K562 (cell line): ENCODE measurements at regions not wholly inside any gene's neighbourhood (a gene's known extent, or its start where the extent isn't known, plus 50 kb on each side); places are given as distances from the start of the nearest gene placed in this dataset.

Experiments
- ATAC-seq: fragments of 200-7000 bp; cut with Tn5 transposase; 3 replicates; pipeline ENCODE4 v1.9.1; 2020; ENCODE audit warnings: moderate library complexity
- BruUV-seq: library from RNA; stranded (reverse); fragments of 400-500 nt; replicated peaks from 2 replicates; lab custom pipeline; 2021; lab: Mats Ljungman, UMichigan
- CTCF ChIA-PET: fragments of 300-600 bp; formaldehyde crosslinking; extraction: SDS; loops from one replicate; lab custom pipeline; 2021; ENCODE audit warnings: low intra/inter-chr PET ratio; lab: Yijun Ruan, JAX
- POLR2A ChIA-PET: fragments of 300-600, 350-650 bp; sonication (Branson Sonifier 250); formaldehyde crosslinking; extraction: SDS; loops from one replicate; lab custom pipeline; 2021; ENCODE audit warnings: antibody characterized with exemption, inconsistent platforms; lab: Yijun Ruan, JAX
- DNase-seq, 4 experiments: peaks; one replicate each; pipeline versions ENCODE4 v3.0.0 to v3.0.0-alpha.2; 2011 to 2018; ENCODE audit warnings: low spot score in 3 of 4, mixed read lengths in 3 of 4; ENCODE audit errors: extremely low read depth in 1 of 4
- FAIRE-seq: peaks from 2 replicates; lab custom pipeline; 2011; peaks lifted over from hg19 to GRCh38; lab: Jason Lieb, UNC
- H2AFZ ChIP-seq: 2 replicates; pipeline ENCODE4 v1.6.0; 2011; ENCODE audit warnings: low read depth, low read length, control low read depth, inconsistent platforms
- H3K27ac ChIP-seq: fragments of 200-600 bp; 3 replicates; pipeline ENCODE4 v1.8.0; 2011; ENCODE audit warnings: low read depth, mild to moderate bottlenecking, control low read depth, inconsistent platforms, low read length, moderate library complexity, mixed read lengths; ENCODE audit errors: extremely low read depth
- H3K27me3 ChIP-seq, 2 experiments: fragments of 300-600 bp in 1 of 2; 2 replicates in 1 of 2; 3 replicates in 1 of 2; pipeline versions ENCODE4 v1.6.0 to v1.8.0; 2011; ENCODE audit warnings: inconsistent platforms in 2 of 2, low read length in 2 of 2, mild to moderate bottlenecking in 1 of 2, mixed read lengths in 1 of 2, moderate library complexity in 1 of 2; ENCODE audit not compliant: control insufficient read depth in 2 of 2, insufficient read depth in 2 of 2
- H3K36me3 ChIP-seq: fragments of 300-600 bp; 3 replicates; pipeline ENCODE4 v1.8.0; 2011; ENCODE audit warnings: mild to moderate bottlenecking, low read length, inconsistent platforms; ENCODE audit not compliant: control insufficient read depth, insufficient read depth
- H3K4me1 ChIP-seq, 2 experiments: fragments of 200-600 bp in 1 of 2; replicated peaks in 1 of 2; 2 replicates in 1 of 2; 3 replicates in 1 of 2; pipeline versions ENCODE4 v1.5.1 to v1.8.0; 2011; ENCODE audit warnings: inconsistent platforms in 2 of 2, low read length in 2 of 2, mild to moderate bottlenecking in 1 of 2, mixed read lengths in 1 of 2, moderate library complexity in 1 of 2; ENCODE audit not compliant: control insufficient read depth in 2 of 2, insufficient read depth in 2 of 2
- H3K4me2 ChIP-seq: 2 replicates; pipeline ENCODE4 v1.6.1; 2011; ENCODE audit warnings: low read length, control low read depth, inconsistent platforms, mixed read lengths; ENCODE audit not compliant: insufficient read depth
- H3K4me3 ChIP-seq: fragments of 200-600 bp; sonication (generic), shearing (Covaris generic); 2 replicates; pipeline ENCODE4 v1.5.1; 2016; ENCODE audit warnings: control low read depth, inconsistent platforms
- H3K79me2 ChIP-seq: fragments of 200-600 bp; 3 replicates; pipeline ENCODE4 v1.8.0; 2011; ENCODE audit warnings: low read length, inconsistent platforms; ENCODE audit not compliant: control insufficient read depth, insufficient read depth
- H3K9ac ChIP-seq, 2 experiments: 2 replicates each; pipeline versions ENCODE4 v1.6.0 to v1.6.1; 2011; ENCODE audit warnings: low read depth in 2 of 2, low read length in 2 of 2, control low read depth in 1 of 2, inconsistent platforms in 1 of 2, mild to moderate bottlenecking in 1 of 2, mixed read lengths in 1 of 2; ENCODE audit not compliant: insufficient read depth in 1 of 2
- H3K9me1 ChIP-seq: one replicate; pipeline ENCODE4 v1.6.0; 2011; ENCODE audit warnings: inconsistent platforms, mild to moderate bottlenecking, low read length, moderate library complexity; ENCODE audit not compliant: control insufficient read depth, insufficient read depth
- H3K9me3 ChIP-seq: replicated peaks from 2 replicates; pipeline ENCODE4 v1.5.1; 2011; ENCODE audit warnings: low read depth, low read length, inconsistent platforms; ENCODE audit not compliant: control insufficient read depth, insufficient read depth
- H4K20me1 ChIP-seq: replicated peaks from 2 replicates; pipeline ENCODE4 v1.6.1; 2011; ENCODE audit warnings: low read length, inconsistent platforms, mixed read lengths; ENCODE audit not compliant: control insufficient read depth, insufficient read depth
- CBX5 ChIP-seq: IDR thresholded peaks from 2 replicates; pipeline ENCODE4 v1.6.1; 2014; ENCODE audit warnings: low read depth, borderline replicate concordance
- FOS ChIP-seq: IDR thresholded peaks from 3 replicates; pipeline ENCODE4 v1.6.1; 2011; ENCODE audit not compliant: insufficient read length; ENCODE audit errors: extremely low read depth
- FOXK1 ChIP-seq: sonication (generic); formaldehyde crosslinking; IDR thresholded peaks from 2 replicates; pipeline ENCODE4 v1.8.0; 2022; ENCODE audit warnings: missing genetic modification reagents, mild to moderate bottlenecking, borderline replicate concordance
- FOXK2 ChIP-seq, 2 experiments: fragments of 450-650 bp; IDR thresholded peaks in 1 of 2; conservative IDR thresholded peaks in 1 of 2; 2 replicates each; pipeline ENCODE4 v1.6.1; 2016; ENCODE audit warnings: low read depth in 2 of 2, mild to moderate bottlenecking in 1 of 2
- HDAC1 ChIP-seq, 2 experiments: fragments of 450-650 bp; IDR thresholded peaks; 2 replicates each; pipeline ENCODE4 v1.6.1; 2016 to 2017; ENCODE audit warnings: inconsistent platforms in 1 of 2, mild to moderate bottlenecking in 1 of 2, moderate library complexity in 1 of 2
- HMBOX1 ChIP-seq: sonication (generic); IDR thresholded peaks from 2 replicates; pipeline ENCODE4 v1.6.1; 2016
- KDM2B ChIP-seq: fragments of 250-450 bp; sonication (Bioruptor Pico); IDR thresholded peaks from 2 replicates; pipeline ENCODE4 v1.8.0; 2021; ENCODE audit warnings: mild to moderate bottlenecking, moderate library complexity
- L3MBTL2 ChIP-seq: fragments of 450-650 bp; IDR thresholded peaks from 2 replicates; pipeline ENCODE4 v1.6.1; 2016; ENCODE audit warnings: mild to moderate bottlenecking, moderate library complexity
- PYGO2 ChIP-seq: fragments of 450-650 bp; IDR thresholded peaks from 2 replicates; pipeline ENCODE4 v1.6.1; 2016; ENCODE audit warnings: mild to moderate bottlenecking, missing genetic modification characterization, moderate library complexity, missing compliant biosample characterization
- RAD21 ChIP-seq, 2 experiments: fragments of 250-450 bp in 1 of 2; fragments of 450-650 bp in 1 of 2; sonication (Bioruptor Pico) in 1 of 2; formaldehyde crosslinking in 1 of 2; IDR thresholded peaks in 1 of 2; conservative IDR thresholded peaks in 1 of 2; 2 replicates each; pipeline versions ENCODE4 v1.4.0 to v1.8.0; 2020 to 2022; ENCODE audit warnings: mild to moderate bottlenecking in 2 of 2, moderate library complexity in 1 of 2
- RBM25 ChIP-seq: fragments of 200-400 bp; formaldehyde crosslinking; IDR thresholded peaks from 2 replicates; pipeline ENCODE4 v1.6.1; 2018; ENCODE audit warnings: low read length, low read depth, moderate library complexity; ENCODE audit not compliant: severe bottlenecking
- TAF7 ChIP-seq: fragments of 450-650 bp; IDR thresholded peaks from 2 replicates; pipeline ENCODE4 v1.6.1; 2016; ENCODE audit warnings: missing genetic modification characterization, missing compliant biosample characterization
- TCF3 ChIP-seq: sonication (generic); formaldehyde crosslinking; IDR thresholded peaks from 2 replicates; pipeline ENCODE4 v1.4.0; 2020; ENCODE audit warnings: mild to moderate bottlenecking, missing genetic modification reagents
- TGIF2 ChIP-seq: sonication (generic); formaldehyde crosslinking; IDR thresholded peaks from 2 replicates; pipeline ENCODE4 v1.8.1; 2022; ENCODE audit warnings: mild to moderate bottlenecking, missing genetic modification reagents, moderate library complexity
- XRCC3 ChIP-seq: fragments of 450-650 bp; IDR thresholded peaks from 2 replicates; pipeline ENCODE4 v1.6.1; 2017; ENCODE audit warnings: mild to moderate bottlenecking, moderate library complexity
- ZBTB1 ChIP-seq: sonication (generic); formaldehyde crosslinking; IDR thresholded peaks from 2 replicates; pipeline ENCODE4 v1.8.1; 2023; ENCODE audit warnings: missing genetic modification reagents, low read depth, mild to moderate bottlenecking, borderline replicate concordance
- ZNF175 ChIP-seq: fragments of 200-800 bp; sonication (Bioruptor generic); IDR thresholded peaks from 2 replicates; pipeline ENCODE4 v1.6.1; 2016; ENCODE audit warnings: low read depth, mild to moderate bottlenecking, missing genetic modification characterization, missing compliant biosample characterization
- ZNF197 ChIP-seq: fragments of 200-800 bp; sonication (Bioruptor generic); IDR thresholded peaks from 2 replicates; pipeline ENCODE4 v1.6.1; 2016; ENCODE audit warnings: low read depth, missing genetic modification characterization, missing compliant biosample characterization
- ZNF24 ChIP-seq: fragments of 450-650 bp; IDR thresholded peaks from 2 replicates; pipeline ENCODE4 v1.6.1; 2016
- ZNF324 ChIP-seq: fragments of 250-450 bp; sonication (Bioruptor Pico); IDR thresholded peaks from 2 replicates; pipeline ENCODE4 v1.4.0; 2020; ENCODE audit warnings: mild to moderate bottlenecking
- WGBS: fragments of 100-300 bp; shearing (Covaris generic); methylation state at CpG from one replicate; pipeline ENCODE4 v1.1.6; 2016; ENCODE audit warnings: low coverage, mixed read lengths; ENCODE audit not compliant: insufficient coverage; ENCODE audit errors: missing lambda C conversion rate; 5-methylcytosine and 5-hydroxymethylcytosine counted together
- in situ Hi-C: fragments of 300-500 bp; cut with MboI; formaldehyde crosslinking; loops from 4 replicates; pipeline ENCODE4 v1.15.0; 2018; ENCODE audit warnings: inconsistent platforms, mixed read lengths
- intact Hi-C: fragments of 100-400 bp; cut with micrococcal nuclease; formaldehyde crosslinking; loops from 2 replicates; pipeline ENCODE4 v1.14.2; 2022

GRCh38 chr2:66919286-66919685 is 477.8 kb upstream of the ETAA1 start:
- DNase-seq, result no peak
- BruUV-seq, result no TSS peak
- POLR2A ChIA-PET, result no interaction called here

More at GRCh38 chr2:66919286-66919685, 477.8 kb upstream of the ETAA1 start:
- CTCF ChIA-PET, result no interaction called here
- Histone ChIP-seq H3K4me1 (no peaks in the 10 kb centered on the region), H3K27ac (no peak overlapping the region), H3K36me3 (no peaks in the 10 kb centered on the region), H3K9ac (no peak overlapping the region), H3K27me3 (no peaks in the 10 kb centered on the region), H4K20me1 (no peaks in the 10 kb centered on the region), H3K4me3 (no peak overlapping the region), H3K4me2 (no peak overlapping the region), H3K9me1 (no peaks in the 10 kb centered on the region), H3K79me2 (no peaks in the 10 kb centered on the region), H3K9me3 (no peaks in the 10 kb centered on the region), H2AFZ (no peak overlapping the region)
- in situ Hi-C loops, result no loop called here
- intact Hi-C loops, result no loop called here
- ATAC-seq, result no peak
- 5% methylated on average over 1 of the region's 1 CpG for WGBS
- TF ChIP-seq PYGO2 (tag) (no peak), ZBTB1 (CRISPR knock-in tag) (no peak), HMBOX1 (no peak), ZNF324 (CRISPR knock-in tag) (no peak), TAF7 (tag) (no peak), KDM2B (CRISPR knock-in tag) (no peak), ZNF175 (no peak), TCF3 (CRISPR knock-in tag) (no peak), FOS (no peak), FOXK1 (CRISPR knock-in tag) (no peak), XRCC3 (no peak), ZNF24 (no peak), TGIF2 (no peak), CBX5 (no peak), RBM25 (no peak), RAD21 (CRISPR knock-in tag; conservative IDR thresholded peaks at IDR 0.05 in 1 of 2, IDR thresholded peaks at IDR 0.05 in 1 of 2) (no peak), L3MBTL2 (no peak), HDAC1 (IDR thresholded peaks at IDR 0.05) (no peak), ZNF197 (CRISPR knock-in tag) (no peak), FOXK2 (conservative IDR thresholded peaks at IDR 0.05 in 1 of 2, IDR thresholded peaks at IDR 0.05 in 1 of 2; ENCODE audit: low read depth in 2 of 2) (no peak)
- no peak for FAIRE-seq
